Central memory CD8-positive, alpha-beta T cell (primary cell): ENCODE measurements at regions not wholly inside any gene's neighbourhood (a gene's known extent, or its start where the extent isn't known, plus 50 kb on each side); places are given as distances from the start of the nearest gene placed in this dataset.
A peak's percentile ranks its signal among the peaks of the same experiment; 100 is the strongest.

Experiments
- ATAC-seq: fragments of 150-1000 bp; cut with Tn5 transposase; replicated peaks from 2 replicates; pipeline ENCODE4 v1.10.0; 2022; ENCODE audit warnings: mild to moderate bottlenecking, moderate FRiP score, moderate number of reproducible peaks; ENCODE audit not compliant: poor library complexity, severe bottlenecking; ENCODE audit errors: extremely low read depth
- DNase-seq, 2 donors: peaks; one replicate each; pipeline ENCODE4 v3.0.0; 2021; ENCODE audit warnings: low spot score in 2 of 2
- H3K27ac Mint-ChIP-seq: one replicate; pipeline ENCODE4 v1.8.0; 2022; ENCODE audit warnings: low read depth, mild to moderate bottlenecking, moderate library complexity, mixed read lengths
- H3K27me3 Mint-ChIP-seq: one replicate; pipeline ENCODE4 v1.8.0; 2022; ENCODE audit warnings: mixed read lengths
- H3K36me3 Mint-ChIP-seq: one replicate; pipeline ENCODE4 v1.8.0; 2022; ENCODE audit warnings: mild to moderate bottlenecking, moderate library complexity, mixed read lengths; ENCODE audit not compliant: insufficient read depth
- H3K4me1 Mint-ChIP-seq: one replicate; pipeline ENCODE4 v1.8.0; 2022; ENCODE audit warnings: mixed read lengths
- H3K4me3 Mint-ChIP-seq: one replicate; pipeline ENCODE4 v1.8.0; 2022; ENCODE audit warnings: mild to moderate bottlenecking, moderate library complexity, mixed read lengths
- H3K9me3 Mint-ChIP-seq: one replicate; pipeline ENCODE4 v1.8.0; 2022; ENCODE audit warnings: mixed read lengths

DNA sequence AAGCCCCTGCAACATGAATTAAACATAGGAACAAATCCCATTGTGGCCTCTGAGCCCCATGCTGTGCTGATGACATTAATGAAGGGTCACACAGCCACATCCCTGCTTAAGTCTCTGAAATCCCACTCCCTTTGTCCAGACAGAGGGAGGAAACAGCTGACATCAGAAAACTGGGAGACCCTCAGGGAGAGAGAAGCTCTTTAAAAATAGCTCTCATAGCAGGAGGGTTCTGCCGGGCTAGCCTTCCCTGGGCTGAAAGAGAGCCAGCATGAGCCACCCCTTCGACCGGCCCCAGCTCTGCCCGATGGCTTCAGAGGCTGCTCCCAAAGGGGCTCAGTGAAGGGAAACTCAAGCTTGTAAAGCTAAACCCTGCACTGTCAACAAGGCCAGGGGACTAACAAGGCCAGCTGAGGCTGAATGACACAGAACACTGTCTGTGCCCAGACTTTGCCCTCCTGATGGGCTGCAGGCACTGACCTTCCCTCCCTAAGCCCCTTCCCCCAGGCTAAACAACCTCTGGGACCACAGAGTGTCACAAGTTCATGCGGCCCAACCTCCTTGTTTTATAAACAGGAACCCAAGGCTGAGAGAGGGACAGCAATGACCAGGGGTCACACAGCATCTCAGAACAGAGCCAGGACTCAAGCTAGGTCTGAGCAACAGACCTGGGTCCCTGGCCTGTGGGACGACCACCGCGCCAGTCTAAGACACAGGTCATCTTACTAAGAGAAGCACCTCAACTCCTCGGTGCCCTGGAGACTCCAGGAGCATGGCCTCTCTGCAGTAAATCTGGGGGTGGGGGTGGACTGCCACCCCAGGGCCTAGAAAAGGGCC, 163.8 kb downstream of the CHST1 start:
- H3K4me1 Mint-ChIP-seq = no peaks in the 10 kb centered on the region
- no peak for ATAC-seq

DNA sequence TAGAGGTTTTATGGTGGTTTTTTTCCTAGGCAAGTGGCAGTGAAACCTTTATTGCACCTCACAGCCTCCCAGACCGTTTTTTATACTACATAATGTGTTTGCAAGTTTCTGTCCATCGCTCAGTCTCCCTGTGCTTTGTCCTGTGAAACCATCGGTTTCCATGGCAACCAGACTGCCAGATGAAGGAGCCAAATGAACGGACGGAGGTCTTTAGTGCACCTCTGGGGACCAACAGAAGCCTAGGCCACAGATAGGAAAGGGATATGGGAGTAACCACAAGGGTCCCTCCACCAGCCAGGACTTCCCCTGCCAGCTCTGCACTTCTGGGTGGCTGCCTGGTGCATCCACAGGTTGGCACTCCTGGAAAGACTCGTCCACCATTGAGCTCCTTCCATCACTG, 165.0 kb downstream of the CHST1 start:
- no peak overlapping the region for H3K4me3 Mint-ChIP-seq
- DNase-seq (no peak), ATAC-seq (no peak)
- H3K27ac Mint-ChIP-seq = no peak overlapping the region
- H3K9me3 Mint-ChIP-seq = no peaks in the 10 kb centered on the region
- H3K36me3 Mint-ChIP-seq = no peaks in the 10 kb centered on the region
- H3K4me1 Mint-ChIP-seq = no peaks in the 10 kb centered on the region
- peaks cover 53% of the 10 kb centered on the region for H3K27me3 Mint-ChIP-seq

More for the DNA sequence above, 163.8 kb downstream of the CHST1 start:
- no peak for DNase-seq
- Mint-ChIP-seq H3K4me3 (no peak overlapping the region), H3K9me3 (no peaks in the 10 kb centered on the region), H3K27ac (peak overlapping the region; percentile 45), H3K27me3 (peaks cover 53% of the 10 kb centered on the region), H3K36me3 (no peaks in the 10 kb centered on the region)

DNA sequence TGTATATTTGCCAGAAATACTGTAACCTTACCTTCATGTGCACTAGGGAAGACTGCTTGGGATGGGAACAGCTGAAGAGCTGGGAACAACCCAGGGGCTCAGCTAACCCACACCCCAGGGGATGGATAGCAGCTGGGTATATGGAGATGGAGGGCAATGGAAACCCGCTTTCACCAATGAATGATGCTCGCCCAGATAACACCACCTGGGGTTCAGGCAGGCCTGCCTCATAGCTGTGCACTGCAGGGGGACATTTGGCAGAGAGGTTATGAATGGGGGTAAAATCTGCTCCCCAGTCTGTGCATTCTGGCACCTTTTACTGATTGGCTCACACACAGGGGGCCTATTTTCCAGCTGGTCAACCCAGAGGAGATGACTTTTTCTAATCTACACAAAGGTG, 170.7 kb downstream of the CHST1 start:
- no peak for ATAC-seq
- no peak for DNase-seq
- Mint-ChIP-seq H3K27ac (no peak overlapping the region), H3K27me3 (peaks cover 23% of the 10 kb centered on the region), H3K9me3 (no peaks in the 10 kb centered on the region), H3K4me3 (no peak overlapping the region), H3K4me1 (no peaks in the 10 kb centered on the region), H3K36me3 (no peaks in the 10 kb centered on the region)

DNA sequence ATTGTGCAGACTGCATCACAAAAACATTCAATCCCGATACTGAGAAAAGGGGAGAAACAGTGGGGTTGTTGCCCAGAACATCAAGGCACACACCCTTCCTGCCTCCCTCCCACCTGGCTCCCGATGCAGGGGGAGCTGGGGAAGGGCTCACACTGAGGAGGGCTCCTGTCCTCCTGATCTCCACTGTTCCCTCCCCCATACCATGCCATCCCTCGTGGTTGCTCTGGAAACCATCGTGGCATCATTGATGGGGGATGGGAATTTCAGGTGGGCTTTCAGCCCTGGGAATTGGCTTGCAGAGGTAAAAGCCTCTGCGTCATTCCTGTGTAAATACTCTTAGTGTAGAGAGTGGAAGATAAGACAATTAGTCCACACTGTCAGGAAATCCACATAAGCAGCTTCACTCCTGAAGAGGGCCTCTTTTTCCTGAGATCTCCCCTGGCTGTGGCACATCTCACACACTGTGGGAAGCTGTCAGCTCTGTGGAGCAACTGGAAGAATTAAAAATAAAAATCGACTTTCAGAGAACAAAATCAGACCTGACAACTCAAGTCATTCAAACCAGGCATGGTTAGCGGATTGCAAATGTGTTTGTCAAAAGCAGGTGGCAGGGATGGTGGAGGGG, 176.0 kb downstream of the CHST1 start:
- DNase-seq (no peak), ATAC-seq (no peak)
- H3K27ac Mint-ChIP-seq = no peak overlapping the region
- peaks cover 9% of the 10 kb centered on the region for H3K27me3 Mint-ChIP-seq
- no peak overlapping the region for H3K4me3 Mint-ChIP-seq
- H3K4me1 Mint-ChIP-seq = no peaks in the 10 kb centered on the region
- H3K36me3 Mint-ChIP-seq = no peaks in the 10 kb centered on the region
- no peaks in the 10 kb centered on the region for H3K9me3 Mint-ChIP-seq

DNA sequence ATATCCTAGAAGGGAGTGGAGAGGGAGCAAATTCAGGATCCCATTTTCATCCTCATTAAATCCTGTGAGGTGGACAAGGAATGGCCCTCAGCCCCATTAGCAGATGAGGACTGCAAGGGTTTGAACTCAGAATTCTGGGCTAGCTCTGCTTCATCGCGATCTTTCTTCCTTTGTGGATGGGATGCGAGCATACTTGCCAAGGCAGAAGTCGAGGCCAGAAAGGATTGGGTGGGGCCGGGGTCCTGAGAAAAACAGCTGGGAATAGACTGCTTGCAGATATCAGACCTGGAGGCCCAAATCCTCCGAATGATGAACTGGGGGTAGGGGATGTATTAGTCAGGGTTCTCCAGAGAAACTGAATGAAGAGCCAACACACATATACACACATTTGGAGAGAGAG, 179.0 kb downstream of the CHST1 start:
- no peak for DNase-seq
- ATAC-seq = no peak
- H3K9me3 Mint-ChIP-seq = no peaks in the 10 kb centered on the region
- no peaks in the 10 kb centered on the region for H3K36me3 Mint-ChIP-seq
- H3K27me3 Mint-ChIP-seq = peaks cover 33% of the 10 kb centered on the region
- H3K4me1 Mint-ChIP-seq = no peaks in the 10 kb centered on the region
- no peak overlapping the region for H3K4me3 Mint-ChIP-seq
- H3K27ac Mint-ChIP-seq = no peak overlapping the region

DNA sequence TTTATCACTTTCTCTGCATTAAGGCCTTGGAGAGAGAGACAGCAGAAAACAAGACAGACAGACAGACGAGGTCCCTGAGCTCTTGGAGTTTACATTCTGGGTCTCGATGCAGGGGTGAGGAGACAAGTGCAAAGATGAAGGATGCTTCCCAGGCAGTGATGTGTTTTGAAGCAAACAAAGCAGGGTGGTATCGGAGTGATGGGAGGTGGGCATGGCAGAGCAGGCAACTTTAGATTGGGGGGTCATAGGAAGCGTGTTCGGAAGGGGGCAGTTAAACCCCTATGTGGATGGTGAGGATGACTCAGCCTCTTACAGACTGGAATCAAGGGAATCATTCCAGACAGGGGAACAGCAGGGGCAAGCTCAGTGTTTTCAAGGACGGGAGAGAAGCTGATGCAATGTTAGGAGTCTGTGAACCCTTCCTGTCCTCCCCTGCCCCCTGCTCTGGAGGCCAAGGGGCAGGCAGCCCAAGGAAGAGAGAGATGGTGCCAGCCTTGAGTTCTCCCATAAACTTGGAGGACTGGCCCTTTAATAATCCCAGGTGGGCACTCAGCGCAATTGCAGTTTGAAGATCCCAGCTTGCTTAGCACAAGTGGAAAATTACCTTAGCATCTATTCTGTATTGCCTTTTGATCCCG, 180.2 kb downstream of the CHST1 start:
- H3K4me1 Mint-ChIP-seq = no peaks in the 10 kb centered on the region

DNA sequence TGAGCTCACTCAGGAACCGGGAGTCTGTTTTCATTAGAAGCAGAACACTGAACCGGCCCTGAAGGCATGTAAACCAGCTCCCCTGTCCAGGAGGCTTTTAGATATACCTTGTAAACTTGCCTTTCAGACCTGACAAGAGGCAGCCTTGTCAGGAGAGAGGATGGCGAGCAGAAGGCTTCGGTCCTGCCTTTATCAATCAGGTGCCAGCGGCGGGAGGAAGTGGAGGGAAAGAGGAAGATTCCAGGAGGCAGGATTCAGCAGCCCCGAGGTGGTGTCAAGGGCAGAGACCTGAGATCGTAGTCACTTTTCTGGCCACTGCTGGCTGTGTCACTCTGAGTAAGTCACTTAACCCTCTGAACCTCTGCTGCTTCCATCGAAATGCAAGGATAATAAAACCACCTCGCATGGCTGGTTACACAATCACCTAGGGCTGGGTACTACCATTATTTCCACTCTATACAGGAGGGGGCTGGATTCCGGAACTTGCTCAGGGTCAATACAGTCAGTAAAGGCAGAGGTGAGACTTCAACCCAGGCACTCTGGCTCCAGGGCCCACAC, 181.0 kb downstream of the CHST1 start:
- ATAC-seq (no peak), DNase-seq (no peak)
- Mint-ChIP-seq H3K27me3 (peaks cover 52% of the 10 kb centered on the region), H3K4me1 (no peaks in the 10 kb centered on the region), H3K4me3 (no peak overlapping the region), H3K9me3 (no peaks in the 10 kb centered on the region), H3K27ac (no peak overlapping the region), H3K36me3 (no peaks in the 10 kb centered on the region)

More for the DNA sequence above, 180.2 kb downstream of the CHST1 start:
- no peak for ATAC-seq
- no peak for DNase-seq
- H3K4me3 Mint-ChIP-seq = no peak overlapping the region
- H3K27me3 Mint-ChIP-seq = peaks cover 45% of the 10 kb centered on the region
- no peaks in the 10 kb centered on the region for H3K36me3 Mint-ChIP-seq
- H3K27ac Mint-ChIP-seq = no peak overlapping the region
- no peaks in the 10 kb centered on the region for H3K9me3 Mint-ChIP-seq

DNA sequence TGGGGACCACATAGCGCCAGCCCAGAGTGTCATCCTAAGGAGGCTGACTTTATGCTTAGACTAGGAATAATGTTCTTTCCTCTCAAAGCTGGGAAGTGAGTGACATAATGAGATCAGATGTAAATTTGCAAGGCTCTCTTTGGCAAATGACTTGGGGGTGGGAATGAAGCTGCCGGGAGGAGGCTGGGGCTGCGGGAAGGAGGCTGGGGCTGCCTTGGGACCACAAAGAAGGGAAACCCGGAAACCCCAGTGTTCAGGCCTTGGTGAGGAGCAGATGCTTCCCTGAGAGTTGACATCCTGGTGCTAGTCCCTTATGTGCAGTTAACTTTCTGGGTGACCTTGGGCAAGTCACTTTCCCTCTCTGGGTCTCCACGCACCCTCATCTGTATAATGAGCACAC, 182.0 kb downstream of the CHST1 start:
- DNase-seq = no peak
- Mint-ChIP-seq H3K4me3 (no peak overlapping the region), H3K36me3 (no peaks in the 10 kb centered on the region), H3K27ac (no peak overlapping the region), H3K27me3 (peaks cover 50% of the 10 kb centered on the region), H3K4me1 (no peaks in the 10 kb centered on the region), H3K9me3 (no peaks in the 10 kb centered on the region)
- ATAC-seq = no peak

DNA sequence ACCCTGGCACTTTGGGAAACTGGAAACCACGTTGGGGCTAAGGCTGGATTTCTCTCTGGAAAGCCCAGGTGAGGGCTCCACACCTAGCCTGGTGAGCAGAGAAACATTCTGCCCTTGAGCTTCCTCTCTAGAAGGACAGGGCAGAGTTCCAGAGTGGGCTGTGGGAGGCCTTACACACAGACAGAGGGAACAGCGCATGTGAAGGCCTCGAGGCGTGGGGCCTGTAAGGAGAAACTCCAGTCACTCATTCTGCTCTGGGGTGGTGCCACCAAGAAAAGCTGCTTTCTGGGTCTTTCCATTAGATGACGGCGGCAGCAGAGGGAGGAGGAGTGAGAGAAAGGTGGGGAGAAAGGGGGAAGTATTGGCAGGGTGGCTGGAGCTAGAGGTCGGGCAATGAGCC, 183.1 kb downstream of the CHST1 start:
- Mint-ChIP-seq H3K9me3 (no peaks in the 10 kb centered on the region), H3K36me3 (no peaks in the 10 kb centered on the region), H3K4me3 (no peak overlapping the region), H3K4me1 (no peaks in the 10 kb centered on the region), H3K27ac (no peak overlapping the region), H3K27me3 (peaks cover 50% of the 10 kb centered on the region)
- DNase-seq (no peak), ATAC-seq (no peak)

DNA sequence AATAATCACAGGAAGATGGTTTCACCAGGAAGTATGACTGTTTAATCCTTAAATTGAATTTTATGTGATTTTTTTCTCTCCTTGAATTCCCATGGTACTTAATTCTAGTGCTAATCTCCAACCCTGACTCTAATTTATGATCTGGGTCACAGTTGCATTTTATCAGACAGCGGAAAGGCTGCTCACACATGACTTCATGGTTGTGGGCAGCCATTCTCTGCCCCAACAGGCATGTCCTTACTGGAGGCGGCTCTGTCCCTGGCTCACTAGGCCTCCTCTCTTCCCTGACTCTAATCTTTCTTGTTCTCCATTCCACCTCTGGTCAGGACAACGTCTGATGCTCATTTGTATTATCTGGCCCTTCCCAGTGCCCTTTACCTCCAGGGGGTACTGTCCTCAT, 184.4 kb downstream of the CHST1 start:
- Mint-ChIP-seq H3K9me3 (no peaks in the 10 kb centered on the region), H3K27me3 (peaks cover 50% of the 10 kb centered on the region), H3K27ac (no peak overlapping the region), H3K4me1 (no peaks in the 10 kb centered on the region), H3K4me3 (no peak overlapping the region), H3K36me3 (no peaks in the 10 kb centered on the region)
- DNase-seq (no peak), ATAC-seq (no peak)

DNA sequence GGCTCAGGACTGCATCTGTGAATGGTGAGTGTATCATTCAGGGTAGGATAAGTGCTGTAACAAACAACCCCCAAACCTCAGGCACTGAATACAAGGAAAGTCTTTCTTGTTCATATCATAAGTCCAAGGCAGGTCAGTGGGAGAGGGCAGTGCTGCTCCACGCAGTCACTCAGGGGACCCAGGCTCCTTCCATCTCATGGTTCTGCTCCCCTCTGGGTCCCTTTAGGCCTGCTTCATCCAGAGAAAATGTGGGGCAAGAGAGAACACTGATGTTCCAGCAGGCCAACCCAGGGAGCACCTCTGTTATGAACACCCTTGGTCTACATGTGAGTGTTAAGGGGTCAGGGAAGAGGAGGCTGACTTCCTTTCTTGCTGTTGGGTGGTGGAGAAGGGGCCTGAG, 187.8 kb downstream of the CHST1 start:
- peaks cover 37% of the 10 kb centered on the region for H3K27me3 Mint-ChIP-seq
- H3K4me1 Mint-ChIP-seq = no peaks in the 10 kb centered on the region
- no peaks in the 10 kb centered on the region for H3K36me3 Mint-ChIP-seq
- DNase-seq (no peak), ATAC-seq (no peak)
- H3K9me3 Mint-ChIP-seq = no peaks in the 10 kb centered on the region
- no peak overlapping the region for H3K27ac Mint-ChIP-seq
- no peak overlapping the region for H3K4me3 Mint-ChIP-seq

DNA sequence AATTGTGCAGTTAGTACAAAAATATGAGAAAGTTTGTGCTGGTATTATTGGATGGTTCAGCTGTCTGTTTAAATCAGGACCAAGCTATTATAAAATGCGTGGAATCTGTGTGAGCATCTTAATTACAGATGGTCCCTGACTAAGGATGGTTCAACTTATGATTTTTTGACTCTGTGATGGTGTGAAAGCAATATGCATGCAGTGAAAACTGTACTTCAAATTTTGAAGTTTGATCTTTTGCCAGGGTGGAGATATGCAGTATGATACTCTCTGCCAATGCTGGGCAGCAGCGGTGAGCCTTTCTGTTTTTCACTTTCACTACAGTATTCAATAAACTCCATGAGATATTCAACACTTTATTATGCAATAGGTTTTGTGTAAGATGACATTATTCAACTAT, 189.3 kb downstream of the CHST1 start:
- Mint-ChIP-seq H3K27ac (no peak overlapping the region), H3K9me3 (no peaks in the 10 kb centered on the region), H3K27me3 (peaks cover 23% of the 10 kb centered on the region), H3K4me3 (no peak overlapping the region), H3K4me1 (no peaks in the 10 kb centered on the region), H3K36me3 (no peaks in the 10 kb centered on the region)
- ATAC-seq (no peak), DNase-seq (no peak)

DNA sequence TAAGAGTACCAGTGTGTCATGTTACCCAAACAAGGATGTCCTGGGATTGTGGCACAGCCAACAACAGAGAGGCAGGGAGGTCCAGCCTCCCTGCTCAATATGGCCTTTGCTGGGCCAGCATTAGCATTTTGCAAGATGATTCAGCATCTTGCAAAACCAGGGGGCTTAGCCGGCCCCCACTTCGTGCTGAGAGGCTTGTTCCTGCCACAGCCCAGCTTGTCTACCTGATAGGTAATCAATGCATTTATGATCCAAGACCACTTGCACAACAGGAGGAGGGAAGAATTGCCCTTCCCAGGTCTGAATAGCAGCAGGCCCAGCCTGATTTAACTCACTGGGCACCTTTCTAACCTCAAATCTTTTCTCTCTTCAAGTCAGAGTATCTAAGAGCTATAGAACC, 189.0 kb upstream of the SYT13 start:
- DNase-seq = no peak
- Mint-ChIP-seq H3K27ac (no peak overlapping the region), H3K36me3 (no peaks in the 10 kb centered on the region), H3K4me1 (no peaks in the 10 kb centered on the region), H3K4me3 (no peak overlapping the region), H3K27me3 (peaks cover 14% of the 10 kb centered on the region), H3K9me3 (no peaks in the 10 kb centered on the region)
- no peak for ATAC-seq
